Activated CD8-positive, alpha-beta memory T cell treated with anti-CD3 and anti-CD28 coated beads, Interleukin-2, amount 50 U/mL, for 4 hours (primary cell): ENCODE measurements at regions not wholly inside any gene's neighbourhood (a gene's known extent, or its start where the extent isn't known, plus 50 kb on each side); places are given as distances from the start of the nearest gene placed in this dataset.

Experiments used
- DNase-seq: peaks from one replicate; pipeline ENCODE4 v3.0.0-alpha.2; 2020

DNA sequence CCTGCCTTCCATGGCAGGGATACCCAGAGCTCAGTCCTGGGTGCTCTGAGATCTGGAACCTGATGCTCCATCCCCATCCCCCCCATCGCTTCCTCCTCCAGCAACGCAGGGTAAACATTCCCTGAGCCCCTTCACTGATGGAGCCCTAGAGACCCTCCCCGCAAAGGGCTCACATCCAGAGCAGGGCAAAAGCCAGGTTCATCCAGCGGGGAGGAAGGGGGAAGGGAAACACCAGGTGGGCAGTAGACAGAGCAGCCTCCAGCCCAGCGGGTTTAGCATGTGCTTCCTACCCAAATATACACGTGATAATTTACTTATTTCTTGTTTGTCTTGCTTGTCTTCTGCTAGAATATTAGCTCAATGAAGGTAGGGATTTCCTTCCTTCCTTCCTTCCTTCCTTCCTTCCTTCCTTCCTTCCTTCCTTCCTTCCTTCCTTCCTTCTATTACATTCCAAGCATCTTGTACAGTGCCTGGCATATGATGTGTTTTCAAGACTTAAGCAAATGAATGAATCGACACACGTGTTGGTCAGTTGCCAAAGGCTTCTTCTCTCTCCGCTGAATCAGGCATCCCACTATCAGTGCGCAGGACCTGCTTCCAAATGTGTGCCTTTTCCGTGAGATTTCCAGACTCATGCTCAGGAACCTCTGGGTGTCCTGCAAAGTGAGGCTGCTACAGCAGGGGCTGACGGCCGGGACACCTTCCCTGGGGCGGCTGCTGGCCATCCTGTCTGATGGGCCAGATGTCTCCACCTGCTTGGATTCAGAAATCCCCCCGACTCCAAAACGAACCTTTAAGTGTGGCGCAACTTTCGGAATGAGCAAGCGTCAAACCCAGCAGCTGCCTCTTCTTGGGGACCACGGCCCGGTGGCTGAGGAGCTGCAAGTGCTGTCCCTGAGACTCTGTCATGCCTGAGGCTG is 955.1 kb downstream of the BRD1 start:
- DNase-seq = no peak

DNA sequence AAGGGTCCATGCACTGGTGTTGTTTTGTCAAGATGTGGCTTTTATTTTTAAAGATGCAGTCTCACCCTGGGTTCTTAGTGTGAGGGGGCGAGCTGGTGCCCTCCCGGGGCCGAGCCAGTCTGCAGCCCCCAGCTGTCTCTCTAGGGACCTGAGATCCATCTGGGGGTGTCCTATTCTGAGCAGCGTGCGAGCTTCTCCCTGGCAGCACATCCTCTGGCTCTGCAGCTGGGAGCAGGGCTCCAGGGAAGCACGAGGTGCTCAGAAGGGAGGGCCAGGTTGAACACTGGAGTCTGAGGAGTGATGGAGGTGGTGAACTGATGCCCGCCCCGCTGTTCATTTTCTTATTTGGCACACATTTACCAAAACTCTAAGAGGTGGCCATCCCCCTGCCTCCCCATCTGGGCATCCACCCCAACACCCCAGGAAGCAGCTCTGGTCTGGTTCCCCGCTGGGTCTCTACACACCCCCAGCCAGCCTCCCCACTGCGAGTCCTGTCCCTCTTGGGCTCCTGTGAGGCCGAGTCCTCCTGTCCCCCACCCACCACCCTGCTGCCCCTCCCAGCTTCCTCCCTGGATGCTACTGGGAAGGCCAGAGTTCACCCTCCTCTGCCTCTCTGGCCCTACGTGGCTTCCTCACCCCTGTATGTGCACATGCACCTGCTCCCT is 956.4 kb downstream of the BRD1 start:
- DNase-seq = no peak

DNA sequence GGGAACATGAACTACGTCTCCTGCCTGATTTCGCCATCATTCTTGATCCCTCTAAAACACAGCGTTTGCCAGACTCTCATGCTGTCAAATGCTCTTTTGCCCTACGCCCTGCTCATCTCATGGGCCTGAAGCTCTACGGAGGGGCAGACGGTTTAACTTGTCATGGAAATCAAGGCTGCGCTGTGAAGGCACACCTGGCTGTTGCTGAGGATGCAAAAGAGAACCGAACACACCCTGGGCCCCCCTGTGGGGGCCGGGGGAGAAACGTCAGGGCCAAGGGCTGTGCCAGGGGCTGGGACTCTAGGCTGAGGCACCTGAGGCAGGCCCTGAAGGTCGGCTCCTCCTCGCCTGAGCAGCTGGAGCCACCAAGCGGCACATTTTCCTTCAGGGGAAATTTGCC is 957.2 kb downstream of the BRD1 start:
- DNase-seq = no peak

DNA sequence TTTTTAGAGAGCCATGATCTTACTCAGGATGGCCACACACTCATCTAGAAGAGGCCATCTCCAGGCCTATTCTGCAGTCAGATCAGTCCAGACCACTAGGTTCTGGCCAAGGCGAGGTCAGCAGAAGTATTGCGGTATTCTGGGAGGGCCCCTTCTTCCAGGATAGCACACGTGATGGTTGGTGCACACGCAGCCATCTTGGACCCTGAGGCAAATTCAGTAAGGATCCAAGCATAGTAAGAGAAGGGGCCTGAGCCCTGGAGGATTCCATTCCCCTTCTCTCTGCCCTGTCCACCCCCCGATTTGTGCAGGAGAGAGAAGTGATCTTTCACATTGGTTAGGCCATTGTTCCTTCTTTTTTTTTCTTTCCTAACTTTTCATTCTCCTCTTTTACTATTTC is 957.9 kb downstream of the BRD1 start:
- no peak for DNase-seq

DNA sequence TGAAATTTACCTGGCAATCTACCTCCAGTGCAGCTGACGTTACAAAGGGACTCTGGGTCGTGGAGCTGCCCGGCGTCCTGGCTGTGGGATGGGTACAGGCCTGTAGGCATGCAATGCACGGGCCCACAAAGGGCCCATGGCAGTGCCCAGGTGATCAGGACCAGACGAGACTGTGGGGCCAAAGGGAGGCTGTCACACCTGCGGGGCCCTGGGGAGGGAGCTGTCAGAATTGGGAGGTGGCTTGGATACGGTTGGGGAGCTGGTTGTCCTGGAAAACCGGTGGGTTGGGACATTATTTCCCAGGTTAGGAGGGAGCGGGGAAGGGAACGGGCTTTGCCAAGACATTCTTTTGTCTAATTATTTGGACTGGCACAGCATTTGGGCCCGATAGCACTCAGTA is 958.5 kb downstream of the BRD1 start:
- no peak for DNase-seq

DNA sequence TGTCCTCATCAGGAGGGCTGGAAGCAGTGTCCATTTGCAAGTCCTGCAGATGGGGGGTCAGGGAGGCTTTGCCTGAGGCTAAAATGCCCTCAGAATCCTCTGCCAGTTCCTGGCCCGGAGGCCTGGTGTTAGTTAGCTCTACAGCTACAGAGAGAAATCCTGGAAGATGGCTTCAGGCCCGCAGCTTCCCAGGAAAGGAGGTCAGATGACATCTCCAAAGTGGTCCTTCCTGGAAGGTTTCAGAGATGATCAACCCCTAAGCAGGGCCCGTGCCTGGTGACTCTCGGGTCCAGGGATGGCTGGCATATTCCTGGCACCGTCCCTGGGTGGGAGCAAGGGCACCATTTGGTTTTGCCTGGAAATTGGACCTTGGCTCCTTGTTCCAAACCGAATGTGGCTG is 959.1 kb downstream of the BRD1 start:
- no peak for DNase-seq

DNA sequence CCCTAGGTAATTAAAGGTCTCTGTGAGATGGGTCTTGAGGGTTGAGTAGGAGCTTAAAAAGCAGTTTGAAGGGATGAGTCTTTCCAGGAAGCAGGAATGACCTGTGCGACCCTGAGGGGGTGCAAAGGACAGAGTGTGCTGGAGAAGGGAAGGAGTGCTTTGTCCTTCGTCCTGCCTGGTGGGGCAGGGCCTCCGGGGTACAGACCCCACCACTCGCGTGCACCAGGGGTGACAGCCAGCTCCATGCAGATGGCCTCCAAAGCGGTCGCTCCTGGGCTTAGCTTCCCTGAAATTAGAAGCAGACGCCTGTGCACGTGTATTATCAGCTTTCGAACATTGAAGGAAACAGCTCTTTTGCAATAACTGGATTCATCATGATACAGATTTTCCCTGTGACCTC is 959.8 kb downstream of the BRD1 start:
- no peak for DNase-seq

DNA sequence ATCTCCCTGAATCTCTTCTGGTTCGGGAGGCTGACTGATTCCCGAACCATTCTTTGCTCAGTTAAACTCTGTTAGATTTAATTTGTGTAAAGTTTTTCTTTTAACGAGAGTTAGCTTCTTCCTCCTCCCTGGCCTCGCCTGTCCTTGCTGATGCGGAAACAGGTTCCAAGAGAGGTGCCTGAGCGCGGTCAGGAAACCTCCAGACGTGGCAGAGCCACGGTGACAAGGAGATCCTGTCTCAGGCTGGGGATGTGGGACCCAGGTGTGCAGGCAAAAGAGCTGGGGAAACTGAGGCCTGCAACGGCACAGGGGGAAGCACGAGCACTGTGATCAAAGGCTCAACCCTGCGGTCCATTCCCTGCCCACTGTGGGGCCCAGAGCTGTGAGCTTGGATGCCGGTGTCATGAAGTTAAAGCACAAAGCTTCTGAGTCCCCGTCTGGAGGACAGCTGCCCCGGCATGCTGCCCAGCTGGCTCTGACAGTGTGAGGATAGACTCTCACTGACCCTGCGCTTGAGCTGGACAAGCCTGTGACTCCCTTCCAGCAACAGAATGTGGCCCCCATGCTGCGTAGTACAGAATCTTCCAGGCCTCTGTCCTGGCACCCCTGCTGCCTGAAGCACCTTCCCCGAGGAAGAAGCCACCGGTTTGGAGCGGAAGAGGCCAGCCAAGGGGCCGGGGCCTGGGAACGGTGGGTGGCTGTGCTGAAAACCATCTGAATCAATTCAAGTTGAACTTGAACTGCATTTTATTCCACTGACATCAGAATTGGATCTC is 960.6 kb downstream of the BRD1 start:
- no peak for DNase-seq

DNA sequence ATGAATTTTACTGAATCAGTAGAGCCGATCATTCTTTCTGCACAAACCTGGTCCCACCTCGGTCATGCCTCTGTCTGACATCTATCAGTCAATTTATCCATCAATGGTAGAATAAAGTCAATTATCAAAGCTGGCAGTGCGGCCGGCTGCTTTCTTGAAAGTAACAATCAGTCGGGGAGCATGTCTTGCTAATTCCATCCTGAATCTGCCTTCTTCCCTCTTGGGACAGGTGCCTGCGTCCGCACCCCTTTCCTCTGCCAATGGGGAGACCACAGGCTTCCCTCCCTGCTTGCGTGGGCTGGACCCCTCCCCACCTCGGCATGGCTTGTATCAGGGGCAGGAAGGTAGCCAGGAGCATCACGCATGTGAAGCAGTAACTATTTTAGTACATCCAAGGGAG is 962.9 kb downstream of the BRD1 start:
- DNase-seq = no peak

DNA sequence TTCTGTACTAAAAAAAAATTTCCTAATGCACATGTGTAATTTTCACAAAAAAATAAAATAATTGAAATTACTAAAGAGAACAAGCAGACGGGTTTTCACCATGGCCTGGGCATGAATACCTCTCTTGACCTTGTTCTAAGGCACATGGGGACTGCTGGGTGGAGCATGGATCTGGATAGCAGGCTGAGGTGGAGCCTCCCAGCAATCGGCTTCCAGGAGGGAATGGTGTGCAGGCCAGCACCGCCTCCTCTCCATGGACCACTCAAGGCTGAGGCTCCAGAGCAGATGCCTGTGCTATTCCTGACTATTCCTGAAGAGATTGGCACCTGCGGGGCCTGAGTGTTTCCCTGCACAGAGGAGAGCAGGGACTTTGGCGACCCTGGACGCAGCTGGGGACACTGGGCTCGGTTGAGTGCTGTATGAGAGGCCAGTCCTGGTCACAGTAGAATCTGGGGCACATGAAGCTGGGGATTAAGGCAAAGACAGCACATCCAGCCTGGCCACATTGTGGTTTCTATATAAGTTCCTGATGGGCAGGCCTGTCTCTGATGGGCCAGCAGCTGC is 963.6 kb downstream of the BRD1 start:
- DNase-seq = no peak

DNA sequence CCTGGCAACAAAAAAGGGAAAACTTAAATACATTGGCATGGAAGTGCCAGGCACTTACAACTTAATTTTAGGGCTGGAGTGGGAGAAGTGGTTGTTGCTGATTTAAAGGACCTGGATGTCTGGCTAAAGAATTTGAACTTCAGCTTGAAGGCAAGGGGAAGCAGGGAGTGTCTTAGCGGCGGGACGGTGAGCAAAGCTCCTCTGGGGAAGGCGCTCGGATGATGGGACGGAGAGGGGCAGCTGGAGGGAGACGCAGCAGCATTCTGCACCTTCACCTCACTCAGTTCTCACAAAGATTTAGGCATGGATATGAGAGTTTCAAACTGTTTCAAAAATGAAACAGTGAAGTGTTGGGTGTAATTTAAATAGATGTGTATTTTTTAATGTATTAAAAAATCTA is 967.1 kb downstream of the BRD1 start:
- DNase-seq = no peak

DNA sequence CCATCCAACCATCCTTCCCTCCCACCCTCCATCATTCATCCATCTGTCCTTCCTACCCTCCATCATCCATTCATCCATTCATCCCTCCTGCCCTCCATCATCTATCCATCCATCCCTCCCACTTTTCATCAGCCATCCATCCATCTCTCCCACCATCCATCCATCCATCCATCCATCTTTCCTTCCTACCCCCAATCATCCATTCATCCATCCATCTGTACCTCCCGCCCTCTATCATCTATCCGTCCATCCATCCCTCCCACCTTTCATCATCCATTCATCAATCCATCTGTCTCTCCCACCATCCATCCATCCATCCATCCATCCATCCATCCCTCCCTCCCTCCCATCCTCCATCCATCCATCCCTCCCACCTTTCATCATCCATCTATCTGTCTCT is 968.8 kb downstream of the BRD1 start:
- DNase-seq = no peak

DNA sequence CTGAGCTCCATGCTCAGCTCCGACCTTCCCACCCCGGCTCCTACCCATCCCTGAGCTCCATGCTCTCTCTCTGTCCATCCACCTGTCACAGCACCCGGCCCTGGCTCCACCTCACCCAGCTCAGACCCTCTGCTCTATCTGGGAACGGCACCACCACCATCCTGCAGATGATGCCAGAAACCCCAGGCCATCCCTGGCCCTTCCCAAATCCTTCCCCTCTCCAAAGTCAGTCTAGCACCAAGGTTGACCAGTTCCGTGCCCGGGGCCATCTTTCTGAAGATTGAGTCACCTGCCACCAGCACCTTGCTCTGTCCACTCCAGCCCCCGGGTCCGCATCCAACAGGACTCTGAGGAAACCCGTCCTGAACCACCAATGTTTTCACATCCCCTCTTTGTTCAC is 969.6 kb downstream of the BRD1 start:
- DNase-seq = no peak

DNA sequence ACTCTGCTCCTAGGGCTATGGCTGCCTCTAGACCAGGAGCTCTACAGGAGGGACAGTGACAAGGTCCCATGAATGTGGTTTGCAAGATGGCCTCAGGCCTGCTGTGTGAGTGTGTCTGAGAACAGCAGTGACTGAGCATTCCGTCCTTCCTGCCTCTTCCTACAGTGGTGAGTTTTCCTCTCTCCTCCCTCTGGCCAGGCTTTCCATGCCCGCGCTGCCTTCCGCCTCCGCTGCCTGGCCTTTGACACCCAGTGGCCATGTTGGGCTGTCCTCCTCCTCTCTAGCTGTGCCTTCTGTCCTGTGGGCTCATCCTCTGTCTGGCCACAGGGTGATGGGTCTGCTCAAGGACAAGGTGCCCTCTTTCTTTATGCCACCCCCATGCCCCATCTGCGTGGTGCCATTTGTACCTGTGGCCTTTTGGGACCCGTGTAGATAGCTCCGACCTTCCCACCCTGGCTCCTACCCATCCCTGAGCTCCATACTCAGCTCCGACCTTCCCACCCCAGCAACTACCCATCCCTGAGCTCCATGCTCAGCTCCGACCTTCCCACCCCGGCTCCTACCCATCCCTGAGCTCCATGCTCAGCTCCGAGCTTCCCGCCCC is 970.4 kb downstream of the BRD1 start:
- DNase-seq = no peak

DNA sequence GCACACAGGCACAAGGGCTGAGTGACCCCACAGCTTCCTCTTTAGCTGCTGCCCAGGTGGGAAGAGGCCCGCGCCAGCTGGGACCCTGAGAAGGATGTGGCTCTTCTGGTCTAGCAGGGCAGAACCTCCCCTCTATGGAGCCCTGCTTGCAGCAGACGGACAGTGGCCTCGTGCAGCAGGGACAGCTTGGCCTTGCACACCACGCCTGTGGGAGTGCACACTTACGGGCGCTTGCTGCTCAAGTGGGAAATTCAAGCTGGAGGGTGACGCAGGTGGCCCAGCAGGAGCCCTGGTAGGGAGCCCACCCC is 971.4 kb downstream of the BRD1 start:
- no peak for DNase-seq

DNA sequence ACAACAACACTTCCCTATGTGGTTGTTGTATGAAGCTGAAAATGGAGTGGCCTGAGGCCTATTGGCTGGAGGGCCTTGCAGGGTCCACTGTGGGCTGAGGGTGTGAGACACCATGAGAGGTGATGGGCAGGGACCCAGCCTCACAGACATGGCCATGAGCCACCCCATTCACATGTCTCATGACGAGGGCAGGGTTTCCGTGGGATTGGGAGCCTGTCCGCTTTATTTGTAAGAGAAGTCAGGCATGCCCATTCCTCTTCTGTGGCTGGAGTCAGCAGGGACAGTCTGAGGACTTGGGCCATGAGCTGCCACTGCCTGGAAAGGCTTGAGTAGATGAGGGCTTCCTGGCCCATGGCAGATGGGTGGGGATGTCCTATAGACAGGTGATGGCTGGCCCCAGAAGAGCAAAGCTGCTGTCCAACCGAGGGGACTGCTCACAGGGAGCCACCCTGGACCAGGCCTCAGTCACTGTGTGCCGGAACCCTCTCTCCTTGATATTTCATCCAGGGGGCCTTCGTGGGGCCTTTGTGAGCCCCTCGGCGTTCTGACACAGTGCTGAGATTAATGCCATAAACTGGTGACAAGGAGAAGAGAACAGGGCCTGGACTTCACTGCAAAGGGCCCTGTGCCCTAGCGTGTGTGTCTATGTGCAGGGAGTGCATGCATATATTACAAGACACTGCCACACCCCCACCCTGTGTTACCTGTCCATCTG is 971.9 kb downstream of the BRD1 start:
- DNase-seq = no peak

DNA sequence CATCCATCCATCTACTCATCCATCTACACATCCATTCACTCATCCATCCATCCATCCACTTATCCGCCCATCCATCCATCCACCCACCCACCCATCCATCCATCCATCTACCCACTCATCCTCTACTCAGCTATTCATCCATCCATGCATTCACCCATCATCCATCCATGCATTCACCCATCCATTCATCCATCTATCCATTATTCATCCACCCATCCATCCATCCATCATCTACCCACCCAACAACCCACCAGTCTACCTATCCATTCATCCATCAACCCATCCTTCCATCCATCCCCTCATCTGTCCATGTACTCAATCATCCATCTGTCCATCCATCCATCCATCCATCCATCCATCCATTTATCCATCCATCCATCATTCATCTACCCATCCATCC is 972.7 kb downstream of the BRD1 start:
- no peak for DNase-seq

DNA sequence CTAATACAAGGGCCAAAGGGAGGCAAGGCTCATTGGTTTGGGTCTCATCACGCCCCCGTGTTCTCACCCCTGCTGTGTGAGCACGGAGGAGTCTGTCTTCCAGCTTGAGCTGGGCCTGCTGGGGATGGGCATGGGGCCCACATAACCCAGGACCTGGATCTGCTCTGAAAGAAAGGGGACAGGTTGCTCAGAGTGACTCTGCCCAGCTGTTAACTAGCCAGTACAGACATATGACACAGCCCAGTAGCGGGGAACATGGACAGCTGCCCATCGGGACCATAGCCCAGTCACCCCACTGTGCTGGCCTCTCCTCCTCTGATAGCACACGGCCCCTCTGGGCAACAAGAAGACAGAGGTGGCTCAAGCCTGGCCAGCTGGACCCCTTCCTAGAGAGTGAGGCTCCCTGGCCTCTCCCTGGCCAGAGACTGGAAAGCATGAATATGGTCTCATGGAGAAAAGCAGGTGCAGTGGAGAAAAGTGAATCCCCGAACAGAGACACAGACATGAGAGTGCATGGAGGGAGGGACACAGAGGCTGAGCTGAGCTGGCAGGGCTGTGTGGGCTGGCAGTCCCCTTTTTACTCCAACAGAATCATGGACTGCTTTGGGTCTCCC is 973.9 kb downstream of the BRD1 start:
- DNase-seq = no peak

DNA sequence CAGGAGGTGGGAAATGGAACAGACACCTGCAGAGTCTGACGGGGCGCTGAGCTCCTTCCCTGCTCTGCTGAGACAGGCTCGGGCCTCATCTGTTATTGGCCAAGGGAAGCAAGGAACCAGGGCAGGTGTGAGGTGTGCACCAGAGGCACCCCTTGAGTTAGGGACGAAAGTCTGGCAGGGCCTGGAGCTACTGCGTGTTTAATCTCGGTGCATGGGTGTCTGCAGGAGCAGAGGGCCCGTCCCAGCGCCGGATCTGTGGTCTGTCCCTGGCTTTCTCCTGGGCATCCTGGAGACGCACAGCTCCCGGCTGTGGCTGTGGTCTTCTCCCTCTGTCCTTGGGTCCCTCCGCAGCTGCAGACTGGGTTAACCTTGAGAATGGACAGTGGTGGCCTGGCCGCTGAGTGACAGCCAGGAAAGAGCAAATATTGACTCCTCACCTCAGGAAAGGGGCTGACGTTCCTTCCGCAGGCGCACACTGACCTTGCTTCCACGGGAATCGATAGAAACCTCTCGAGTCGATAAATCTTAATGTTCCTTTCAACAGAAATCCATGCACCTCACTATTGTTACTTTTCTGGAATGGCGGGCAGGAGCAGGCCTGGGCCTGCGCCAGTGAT is 975.6 kb downstream of the BRD1 start:
- DNase-seq = no peak

DNA sequence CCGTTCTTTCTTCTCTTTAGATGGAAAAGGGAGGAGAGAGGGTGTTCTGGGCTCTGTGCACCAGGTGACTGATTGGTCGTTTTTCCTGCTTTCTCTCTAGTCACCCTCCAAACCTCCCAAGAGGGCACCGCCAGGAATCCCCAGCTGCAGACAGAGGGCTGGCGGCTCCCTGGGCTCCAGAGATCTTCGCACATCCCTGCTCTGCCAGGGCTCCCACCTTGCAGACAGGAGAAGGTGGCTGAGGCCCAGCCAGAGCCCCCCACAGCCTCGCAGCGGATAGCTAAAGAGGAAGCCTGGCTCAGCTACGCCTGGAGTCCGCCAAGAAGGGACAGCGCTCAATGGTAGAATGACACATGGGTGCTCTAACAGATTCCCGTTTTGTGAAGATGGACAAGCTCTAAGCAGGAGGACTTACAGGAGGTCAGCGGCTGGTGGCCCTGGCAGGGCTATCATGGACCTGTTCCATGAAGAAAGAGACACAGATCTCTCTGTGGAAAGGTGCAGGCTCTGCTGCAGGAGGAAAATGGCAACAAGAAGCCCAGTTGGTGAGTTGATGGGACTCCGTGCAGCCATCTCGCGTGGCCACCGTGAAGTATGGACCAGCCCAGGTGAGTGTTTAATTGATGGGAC is 976.9 kb downstream of the BRD1 start:
- DNase-seq = no peak
